Esophagus muscularis mucosa (tissue), 4 donors: ENCODE measurements at regions not wholly inside any gene's neighbourhood (a gene's known extent, or its start where the extent isn't known, plus 50 kb on each side); places are given as distances from the start of the nearest gene placed in this dataset.
"Not testable (repeated sequence)": the region's sequence is repeated elsewhere in the genome, so short reads cannot be mapped to it uniquely, and the experiment has no call there.

Experiments
- EP300 ChIP-seq: sonication (generic); formaldehyde crosslinking; IDR thresholded peaks from one replicate; pipeline ENCODE4 v1.6.1; 2017; ENCODE audit warnings: antibody characterized with exemption
- POLR2A ChIP-seq: fragments of 450-650 bp; IDR thresholded peaks from one replicate; pipeline ENCODE4 v1.6.1; 2017; ENCODE audit warnings: antibody characterized with exemption, moderate library complexity, mild to moderate bottlenecking, low read depth
- POLR2AphosphoS5 ChIP-seq, 2 donors: sonication (generic); formaldehyde crosslinking; IDR thresholded peaks; one replicate each; pipeline ENCODE4 v1.6.1; 2017; ENCODE audit warnings: antibody characterized with exemption in 2 of 2
- TF ChIP-seq, protein P1 (sequence below), 3 experiments: fragments of 200-600 bp in 2 of 3; fragments of 450-650 bp in 1 of 3; sonication (generic) in 2 of 3; IDR thresholded peaks; one replicate each; pipeline ENCODE4 v1.5.1; 2017 to 2019; ENCODE audit warnings: antibody characterized with exemption in 3 of 3, mild to moderate bottlenecking in 2 of 3, moderate library complexity in 1 of 3

DNA sequence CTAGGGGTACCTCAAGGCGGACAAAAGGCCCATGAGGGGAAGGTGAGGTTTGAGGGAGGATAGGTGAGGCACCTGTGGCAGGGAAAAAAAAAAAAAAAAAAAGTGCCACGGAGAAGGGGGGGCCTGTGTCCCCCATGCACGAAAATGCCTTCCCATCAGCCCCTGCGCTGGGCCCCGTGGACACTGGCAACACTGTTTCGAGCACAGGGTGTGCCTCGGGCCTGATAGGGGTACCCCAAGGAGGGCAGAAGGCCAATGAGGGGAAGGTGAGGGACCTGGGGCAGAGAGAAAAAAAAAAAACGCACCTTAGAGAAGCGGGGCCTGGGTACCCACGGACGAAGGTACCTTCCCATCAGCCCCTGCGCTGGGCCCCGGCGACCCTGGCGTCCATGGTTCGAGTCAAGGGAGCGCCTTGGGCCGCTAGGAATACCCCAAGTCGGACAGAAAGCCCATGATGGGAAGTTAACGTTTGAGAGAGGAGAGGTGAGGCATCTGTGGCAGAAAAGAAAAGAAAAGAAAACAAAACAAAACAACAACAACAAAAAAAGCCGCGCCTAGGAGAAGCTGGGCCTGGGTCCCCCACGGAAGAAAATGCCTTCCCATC is 190.0 kb downstream of the POTEM start:
- TF ChIP-seq, protein P1, sequence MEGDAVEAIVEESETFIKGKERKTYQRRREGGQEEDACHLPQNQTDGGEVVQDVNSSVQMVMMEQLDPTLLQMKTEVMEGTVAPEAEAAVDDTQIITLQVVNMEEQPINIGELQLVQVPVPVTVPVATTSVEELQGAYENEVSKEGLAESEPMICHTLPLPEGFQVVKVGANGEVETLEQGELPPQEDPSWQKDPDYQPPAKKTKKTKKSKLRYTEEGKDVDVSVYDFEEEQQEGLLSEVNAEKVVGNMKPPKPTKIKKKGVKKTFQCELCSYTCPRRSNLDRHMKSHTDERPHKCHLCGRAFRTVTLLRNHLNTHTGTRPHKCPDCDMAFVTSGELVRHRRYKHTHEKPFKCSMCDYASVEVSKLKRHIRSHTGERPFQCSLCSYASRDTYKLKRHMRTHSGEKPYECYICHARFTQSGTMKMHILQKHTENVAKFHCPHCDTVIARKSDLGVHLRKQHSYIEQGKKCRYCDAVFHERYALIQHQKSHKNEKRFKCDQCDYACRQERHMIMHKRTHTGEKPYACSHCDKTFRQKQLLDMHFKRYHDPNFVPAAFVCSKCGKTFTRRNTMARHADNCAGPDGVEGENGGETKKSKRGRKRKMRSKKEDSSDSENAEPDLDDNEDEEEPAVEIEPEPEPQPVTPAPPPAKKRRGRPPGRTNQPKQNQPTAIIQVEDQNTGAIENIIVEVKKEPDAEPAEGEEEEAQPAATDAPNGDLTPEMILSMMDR (IDR thresholded peaks at IDR 0.05) = not testable (repeated sequence)
- TF ChIP-seq POLR2A; EP300; POLR2AphosphoS5 (IDR thresholded peaks at IDR 0.05): not testable (repeated sequence)
